ENCODE measurements at regions not wholly inside any gene's neighbourhood (a gene's known extent, or its start where the extent isn't known, plus 50 kb on each side); places are given as distances from the start of the nearest gene placed in this dataset.

- H3K27me3 ChIP-seq = no peaks in the 10 kb centered on the region
- H3K36me3 ChIP-seq (replicated peaks in 1 of 2) = no peaks in the 10 kb centered on the region
- no peak overlapping the region for H3K27ac ChIP-seq
- H3K9me3 ChIP-seq (replicated peaks in 1 of 3) = no peaks in the 10 kb centered on the region
- DNase-seq = peak in 1 of 7 donors; percentile 15
- no peak overlapping the region for H3K4me3 ChIP-seq
- no peaks in the 10 kb centered on the region for H3K4me1 ChIP-seq (replicated peaks in 1 of 2)
- no peak for TF ChIP-seq CTCF (IDR thresholded peaks at IDR 0.05)
- no peak for TF ChIP-seq POLR2A (IDR thresholded peaks at IDR 0.05)
- intact Hi-C loops (cut with DNase I) = no loop called here
- 65 to 72% (median 68%) methylated on average over 3 of the region's 3 CpGs for WGBS, 4 donors
Measured at GRCh38 chr6:126761854-126762253, 356.6 kb upstream of the RSPO3 start.

GRCh38 chr6:126764104-126764503 lies 354.4 kb upstream of the RSPO3 start:
- TF ChIP-seq CTCF (IDR thresholded peaks at IDR 0.05) = no peak
- no peak for TF ChIP-seq POLR2A (IDR thresholded peaks at IDR 0.05)
- H3K36me3 ChIP-seq (replicated peaks in 1 of 2) = no peaks in the 10 kb centered on the region
- H3K27me3 ChIP-seq = no peaks in the 10 kb centered on the region
- H3K9me3 ChIP-seq (replicated peaks in 1 of 3) = no peaks in the 10 kb centered on the region
- 67 to 85% (median 73%) methylated on average over 4 of the region's 4 CpGs for WGBS, 4 donors
- intact Hi-C loops (cut with DNase I) = no loop called here
- H3K4me1 ChIP-seq (replicated peaks in 1 of 2) = no peaks in the 10 kb centered on the region
- DNase-seq = peak in 1 of 7 donors; percentile 58
- peak overlapping the region in 1 of 5 donors; percentile 36 for H3K27ac ChIP-seq
- no peak overlapping the region for H3K4me3 ChIP-seq

- Histone ChIP-seq H3K4me3 (no peak overlapping the region), H3K9me3 (replicated peaks in 1 of 3) (no peaks in the 10 kb centered on the region), H3K27me3 (no peaks in the 10 kb centered on the region), H3K36me3 (replicated peaks in 1 of 2) (no peaks in the 10 kb centered on the region), H3K4me1 (replicated peaks in 1 of 2) (no peaks in the 10 kb centered on the region), H3K27ac (peak overlapping the region in 1 of 5 donors; percentile 36)
- no peak for TF ChIP-seq CTCF (IDR thresholded peaks at IDR 0.05)
- no peak for TF ChIP-seq POLR2A (IDR thresholded peaks at IDR 0.05)
- DNase-seq = no peak
- intact Hi-C loops (cut with DNase I) = no loop called here
- 38 to 68% (median 61%) methylated on average over 4 of the region's 4 CpGs for WGBS, 4 donors
Measured at GRCh38 chr6:126764671-126765070, 353.8 kb upstream of the RSPO3 start.

- intact Hi-C loops (cut with DNase I) = no loop called here
- no peaks in the 10 kb centered on the region for H3K36me3 ChIP-seq (replicated peaks in 1 of 2)
- DNase-seq = no peak
- no peaks in the 10 kb centered on the region for H3K4me1 ChIP-seq (replicated peaks in 1 of 2)
- H3K9me3 ChIP-seq (replicated peaks in 1 of 3) = no peaks in the 10 kb centered on the region
- no peak for TF ChIP-seq POLR2A (IDR thresholded peaks at IDR 0.05)
- no peak for TF ChIP-seq CTCF (IDR thresholded peaks at IDR 0.05)
- no peak overlapping the region for H3K27ac ChIP-seq
- 72 to 89% (median 77%) methylated on average over 3 of the region's 3 CpGs for WGBS, 4 donors
- H3K4me3 ChIP-seq = no peak overlapping the region
- H3K27me3 ChIP-seq = no peaks in the 10 kb centered on the region
Measured at GRCh38 chr6:126766820-126767219, 351.7 kb upstream of the RSPO3 start.
